Ovary (tissue), 7 donors: ENCODE measurements at regions not wholly inside any gene's neighbourhood (a gene's known extent, or its start where the extent isn't known, plus 50 kb on each side); places are given as distances from the start of the nearest gene placed in this dataset.

Source experiments
- DNase-seq, 5 donors: peaks; one replicate each; pipeline ENCODE4 v3.0.0-alpha.2; 2019 to 2020
- H3K27ac ChIP-seq, 2 donors: fragments of 200-600 bp; one replicate each; pipeline versions ENCODE4 v1.5.1 to v1.8.0; 2019 to 2022
- H3K27me3 ChIP-seq: fragments of 200-600 bp; one replicate; pipeline ENCODE4 v1.8.0; 2022
- H3K36me3 ChIP-seq: fragments of 200-600 bp; sonication (generic); one replicate; pipeline ENCODE4 v1.5.1; 2019
- H3K4me1 ChIP-seq: one replicate; pipeline ENCODE4 v1.8.1; 2013; ENCODE audit warnings: mild to moderate bottlenecking, moderate library complexity; ENCODE audit not compliant: insufficient read depth
- H3K4me3 ChIP-seq: fragments of 200-600 bp; sonication (generic); one replicate; pipeline ENCODE4 v1.5.1; 2017
- H3K9me3 ChIP-seq, 2 donors: fragments of 200-600 bp in 1 of 2; sonication (generic) in 1 of 2; one replicate each; pipeline versions ENCODE4 v1.5.1 to v1.8.1; 2013 to 2019; ENCODE audit warnings: mild to moderate bottlenecking in 1 of 2, moderate library complexity in 1 of 2
- EP300 ChIP-seq: sonication (generic); formaldehyde crosslinking; IDR thresholded peaks from one replicate; pipeline ENCODE4 v1.6.1; 2017; ENCODE audit warnings: antibody characterized with exemption
- POLR2A ChIP-seq: fragments of 450-650 bp; IDR thresholded peaks from one replicate; pipeline ENCODE4 v1.6.1; 2017; ENCODE audit warnings: antibody characterized with exemption, mild to moderate bottlenecking, moderate library complexity
- WGBS, 3 donors: extraction: QIAGEN DNeasy Blood & Tissue Kit in 1 of 3; methylation state at CpG; one replicate each; pipeline versions ENCODE4 v1.1.5 to v1.1.7; 2013 to 2017; 5-methylcytosine and 5-hydroxymethylcytosine counted together
- intact Hi-C, 4 donors: fragments of 100-400 bp; cut with DNase I; formaldehyde crosslinking; loops; one replicate each; pipeline versions ENCODE4 v1.11.0 to v1.15.1; 2022 to 2023
- TF ChIP-seq, protein P1 (sequence below), 3 donors: fragments of 450-650 bp in 2 of 3; fragments of 200-600 bp in 1 of 3; IDR thresholded peaks; one replicate each; pipeline versions ENCODE4 v1.5.1 to v1.8.0; 2016 to 2022; ENCODE audit warnings: antibody characterized with exemption in 3 of 3, mild to moderate bottlenecking in 1 of 3
- donor health status: DM: no; HTN: no; CAD: no; lungs with moderate emphysema.
- donor health status: DM: no; HTN: no; CAD: no.
- donor health status: Bipolar disorder and iron deficiency.
- donor health status: DM: no; HTN: no; CAD: no.
- donor health status: DM: yes; HTN: yes; CAD: no.

DNA sequence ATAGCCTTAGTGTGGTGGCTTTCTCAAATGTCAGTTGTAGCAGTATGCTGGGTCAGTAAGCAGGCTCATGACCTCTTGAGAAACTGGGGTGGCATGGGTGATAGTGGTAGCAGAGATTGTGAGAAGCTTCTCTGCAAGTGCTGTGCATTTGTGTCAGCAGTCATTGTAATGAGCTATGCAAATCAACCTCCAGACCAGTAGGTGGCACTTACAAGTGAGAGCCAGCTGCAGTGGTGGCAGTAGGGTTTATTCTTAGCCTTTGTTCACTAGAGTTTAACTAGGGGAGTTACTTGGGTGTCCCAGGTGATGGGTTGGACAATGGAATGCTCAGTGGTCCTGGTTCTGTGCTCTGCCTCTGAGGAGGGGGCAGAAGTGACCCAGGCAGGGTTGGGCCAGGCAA, 818.7 kb downstream of the PCDH7 start:
- intact Hi-C loops: no loop called here
- no peak for DNase-seq
- TF ChIP-seq, protein P1, sequence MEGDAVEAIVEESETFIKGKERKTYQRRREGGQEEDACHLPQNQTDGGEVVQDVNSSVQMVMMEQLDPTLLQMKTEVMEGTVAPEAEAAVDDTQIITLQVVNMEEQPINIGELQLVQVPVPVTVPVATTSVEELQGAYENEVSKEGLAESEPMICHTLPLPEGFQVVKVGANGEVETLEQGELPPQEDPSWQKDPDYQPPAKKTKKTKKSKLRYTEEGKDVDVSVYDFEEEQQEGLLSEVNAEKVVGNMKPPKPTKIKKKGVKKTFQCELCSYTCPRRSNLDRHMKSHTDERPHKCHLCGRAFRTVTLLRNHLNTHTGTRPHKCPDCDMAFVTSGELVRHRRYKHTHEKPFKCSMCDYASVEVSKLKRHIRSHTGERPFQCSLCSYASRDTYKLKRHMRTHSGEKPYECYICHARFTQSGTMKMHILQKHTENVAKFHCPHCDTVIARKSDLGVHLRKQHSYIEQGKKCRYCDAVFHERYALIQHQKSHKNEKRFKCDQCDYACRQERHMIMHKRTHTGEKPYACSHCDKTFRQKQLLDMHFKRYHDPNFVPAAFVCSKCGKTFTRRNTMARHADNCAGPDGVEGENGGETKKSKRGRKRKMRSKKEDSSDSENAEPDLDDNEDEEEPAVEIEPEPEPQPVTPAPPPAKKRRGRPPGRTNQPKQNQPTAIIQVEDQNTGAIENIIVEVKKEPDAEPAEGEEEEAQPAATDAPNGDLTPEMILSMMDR (IDR thresholded peaks at IDR 0.05): no peak
- TF ChIP-seq POLR2A (no peak), EP300 (no peak)

DNA sequence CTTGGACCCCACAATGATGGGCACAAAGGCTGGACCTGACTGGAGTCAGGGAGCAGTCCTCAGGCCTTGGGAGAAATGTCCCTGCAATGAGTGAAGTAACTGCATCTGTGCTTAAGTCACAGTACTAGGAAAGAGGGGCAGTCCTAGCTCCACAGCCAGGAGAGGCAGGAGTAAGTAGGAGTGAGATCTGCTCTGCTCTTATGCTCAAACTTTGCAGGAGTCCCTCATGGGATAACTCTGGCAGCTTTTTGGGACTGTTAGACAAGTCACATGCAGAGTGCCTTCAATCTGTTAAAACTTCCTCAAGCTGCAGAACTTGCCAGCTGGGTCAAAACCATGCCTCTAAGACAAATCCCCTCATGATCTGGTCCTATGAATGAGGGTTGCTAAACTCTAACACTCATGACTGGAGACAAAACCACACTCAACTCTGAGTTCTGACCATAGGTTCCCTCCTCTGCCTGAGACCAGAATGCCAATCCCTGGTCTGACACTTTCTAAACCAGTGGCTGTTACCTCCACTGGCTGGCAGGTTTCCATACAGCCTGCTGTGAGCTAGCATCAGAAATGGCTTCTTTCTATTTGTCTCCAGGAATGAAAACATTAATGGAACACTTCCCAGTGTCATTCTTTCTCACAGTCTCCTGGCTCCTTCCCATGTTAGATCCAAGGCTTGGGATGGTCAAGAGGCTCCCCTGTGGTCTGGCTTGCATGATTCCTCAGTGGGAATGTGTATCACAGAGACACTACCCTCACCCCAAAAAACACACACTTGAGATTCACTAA, 819.3 kb downstream of the PCDH7 start:
- no peak overlapping the region for H3K27ac ChIP-seq
- TF ChIP-seq, protein P1 (IDR thresholded peaks at IDR 0.05): no peak
- no peak for TF ChIP-seq EP300
- no peak for TF ChIP-seq POLR2A
- H3K9me3 ChIP-seq: no peaks in the 10 kb centered on the region
- no peaks in the 10 kb centered on the region for H3K36me3 ChIP-seq
- no peak for DNase-seq
- intact Hi-C loops: no loop called here
- peaks cover 3% of the 10 kb centered on the region for H3K27me3 ChIP-seq
- H3K4me3 ChIP-seq: no peak overlapping the region
- no peaks in the 10 kb centered on the region for H3K4me1 ChIP-seq

More for the DNA sequence above, 818.7 kb downstream of the PCDH7 start:
- no peaks in the 10 kb centered on the region for H3K36me3 ChIP-seq
- no peak overlapping the region for H3K4me3 ChIP-seq
- no peaks in the 10 kb centered on the region for H3K9me3 ChIP-seq
- no peak overlapping the region for H3K27ac ChIP-seq
- no peaks in the 10 kb centered on the region for H3K4me1 ChIP-seq
- peaks cover 3% of the 10 kb centered on the region for H3K27me3 ChIP-seq

DNA sequence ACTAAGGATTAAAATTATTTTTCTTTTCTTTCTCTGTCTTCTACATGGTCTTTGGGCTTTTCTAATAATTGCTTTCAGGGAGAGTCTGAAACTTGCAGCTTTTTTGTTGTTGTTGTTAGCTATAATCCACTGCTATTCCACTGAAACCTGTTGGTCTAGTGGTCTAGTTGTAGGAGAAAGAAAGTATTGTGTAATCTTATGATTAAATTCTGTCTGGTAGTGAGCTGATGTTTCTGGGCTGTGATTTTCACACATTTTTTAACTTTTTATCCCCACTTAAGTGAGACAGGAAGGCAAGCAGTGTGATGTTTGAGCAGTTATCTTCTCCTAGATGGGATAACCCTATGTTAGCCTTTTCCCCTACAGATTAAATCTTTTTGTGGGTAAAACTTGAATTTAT, 825.2 kb downstream of the PCDH7 start:
- Histone ChIP-seq H3K27ac (no peak overlapping the region), H3K27me3 (peaks cover 3% of the 10 kb centered on the region), H3K4me1 (no peaks in the 10 kb centered on the region), H3K36me3 (no peaks in the 10 kb centered on the region), H3K4me3 (no peak overlapping the region), H3K9me3 (no peaks in the 10 kb centered on the region)
- TF ChIP-seq POLR2A (no peak), EP300 (no peak)
- TF ChIP-seq, protein P1 (IDR thresholded peaks at IDR 0.05): no peak
- intact Hi-C loops: no loop called here
- no peak for DNase-seq

DNA sequence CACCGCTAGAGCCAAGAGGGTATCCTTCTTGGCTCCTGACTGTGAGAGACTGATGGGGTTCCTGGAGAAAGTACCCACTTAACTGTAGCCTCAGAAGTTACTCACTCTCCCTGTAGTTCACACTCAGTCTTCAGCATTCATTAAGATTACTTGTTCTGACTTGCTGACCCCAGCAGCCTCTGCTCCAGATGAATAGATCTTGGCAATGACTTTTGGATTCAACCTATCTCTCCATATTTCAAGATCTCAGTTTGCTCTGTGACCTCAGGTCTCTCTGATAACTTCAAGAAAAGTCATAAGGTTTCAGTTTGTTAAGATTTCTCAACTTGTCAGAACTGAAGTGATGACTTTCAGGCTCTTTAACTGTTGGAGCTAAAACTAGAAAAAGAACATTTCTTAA, 825.6 kb downstream of the PCDH7 start:
- WGBS, 3 donors: 72 to 83% (median 73%) methylated on average over 1 of the region's 1 CpG
- peaks cover 3% of the 10 kb centered on the region for H3K27me3 ChIP-seq
- intact Hi-C loops: no loop called here
- no peak for DNase-seq
- H3K4me3 ChIP-seq: no peak overlapping the region
- no peaks in the 10 kb centered on the region for H3K4me1 ChIP-seq
- H3K9me3 ChIP-seq: no peaks in the 10 kb centered on the region
- no peak for TF ChIP-seq POLR2A
- no peak for TF ChIP-seq EP300
- TF ChIP-seq, protein P1 (IDR thresholded peaks at IDR 0.05): no peak
- no peaks in the 10 kb centered on the region for H3K36me3 ChIP-seq
- H3K27ac ChIP-seq: no peak overlapping the region
